OCI-LY3 (cell line): ENCODE measurements at regions not wholly inside any gene's neighbourhood (a gene's known extent, or its start where the extent isn't known, plus 50 kb on each side); places are given as distances from the start of the nearest gene placed in this dataset.
A peak's percentile ranks its signal among the peaks of the same experiment; 100 is the strongest.

Experiments
- H2AFZ ChIP-seq: fragments of 200-600, 300-600 bp; shearing (Covaris generic); 2 replicates; pipeline ENCODE4 v1.6.0; 2014; ENCODE audit warnings: antibody characterized with exemption, low read depth, low read length
- H3K27ac ChIP-seq: fragments of 200-600, 300-600 bp; sonication (generic); 2 replicates; pipeline ENCODE4 v1.5.1; 2014; ENCODE audit warnings: mild to moderate bottlenecking, low read length, moderate library complexity, mixed read lengths
- H3K27me3 ChIP-seq: fragments of 200-600, 300-600 bp; sonication (generic); 2 replicates; pipeline ENCODE4 v1.6.1; 2014; ENCODE audit warnings: low read depth, low read length, mixed read lengths
- H3K36me3 ChIP-seq: fragments of 200-600, 300-600 bp; sonication (generic); replicated peaks from 2 replicates; pipeline ENCODE3; 2014; ENCODE audit warnings: low read depth, low read length, mixed read lengths
- H3K4me1 ChIP-seq: fragments of 300-600, 200-600 bp; sonication (generic); 2 replicates; pipeline ENCODE4 v1.6.1; 2014; ENCODE audit warnings: low read length, mixed read lengths
- H3K4me2 ChIP-seq: fragments of 200-600, 300-600 bp; sonication (generic); 2 replicates; pipeline ENCODE4 v1.6.1; 2014; ENCODE audit warnings: low read length, mixed read lengths
- H3K4me3 ChIP-seq: fragments of 300-600, 200-600 bp; sonication (generic); 2 replicates; pipeline ENCODE4 v1.5.1; 2014; ENCODE audit warnings: antibody characterized with exemption, mild to moderate bottlenecking, low read length, moderate library complexity
- H3K79me2 ChIP-seq: fragments of 300-600, 200-600 bp; shearing (Covaris generic); 2 replicates; pipeline ENCODE4 v1.6.1; 2014; ENCODE audit warnings: mild to moderate bottlenecking, low read length, mixed read lengths
- H3K9ac ChIP-seq: fragments of 300-600, 200-600 bp; shearing (Covaris generic); 2 replicates; pipeline ENCODE4 v1.6.0; 2014; ENCODE audit warnings: mild to moderate bottlenecking, low read length, moderate library complexity
- H3K9me3 ChIP-seq: fragments of 200-600, 300-600 bp; shearing (Covaris generic); 2 replicates; pipeline ENCODE4 v1.6.1; 2014; ENCODE audit warnings: low read length, mixed read lengths; ENCODE audit not compliant: insufficient read depth
- H4K20me1 ChIP-seq: fragments of 200-600, 300-600 bp; sonication (generic); 2 replicates; pipeline ENCODE4 v1.6.1; 2016; ENCODE audit warnings: low read length, mixed read lengths; ENCODE audit not compliant: insufficient read depth
- CTCF ChIP-seq: fragments of 200-600, 300-600 bp; sonication (generic); IDR thresholded peaks from 2 replicates; pipeline ENCODE4 v1.5.1; 2014; ENCODE audit warnings: antibody characterized with exemption, low read length, low read depth
- EZH2phosphoT487 ChIP-seq: fragments of 200-600 bp; shearing (Covaris generic); IDR thresholded peaks from 2 replicates; pipeline ENCODE4 v1.6.1; 2018; ENCODE audit warnings: antibody characterized with exemption, mixed run types, low read depth

GRCh38 chr10:111993872-111994426, 189.6 kb downstream of the GPAM start:
- Histone ChIP-seq H3K9ac (no peak overlapping the region), H3K27me3 (peaks cover 43% of the 10 kb centered on the region; the same call in 1 of the 2 replicates), H3K79me2 (no peaks in the 10 kb centered on the region), H4K20me1 (no peaks in the 10 kb centered on the region), H3K4me2 (no peak overlapping the region), H3K9me3 (no peaks in the 10 kb centered on the region), H2AFZ (no peak overlapping the region), H3K4me1 (peaks cover 12% of the 10 kb centered on the region), H3K4me3 (no peak overlapping the region), H3K27ac (no peak overlapping the region), H3K36me3 (no peaks in the 10 kb centered on the region)
- TF ChIP-seq EZH2phosphoT487 = no peak
- no peak for TF ChIP-seq CTCF

GRCh38 chr10:111996103-111996502, 187.5 kb downstream of the GPAM start:
- H3K79me2 ChIP-seq = no peaks in the 10 kb centered on the region
- peaks cover 12% of the 10 kb centered on the region for H3K4me1 ChIP-seq
- H3K27me3 ChIP-seq = peaks cover 37% of the 10 kb centered on the region; the same call in 1 of the 2 replicates
- TF ChIP-seq EZH2phosphoT487 = no peak
- TF ChIP-seq CTCF = no peak
- H3K4me3 ChIP-seq = no peak overlapping the region
- H3K27ac ChIP-seq = no peak overlapping the region
- no peaks in the 10 kb centered on the region for H3K36me3 ChIP-seq
- no peak overlapping the region for H2AFZ ChIP-seq
- no peak overlapping the region for H3K9ac ChIP-seq
- peak overlapping the region; percentile 43 for H3K4me2 ChIP-seq
- H4K20me1 ChIP-seq = no peaks in the 10 kb centered on the region
- no peaks in the 10 kb centered on the region for H3K9me3 ChIP-seq

DNA sequence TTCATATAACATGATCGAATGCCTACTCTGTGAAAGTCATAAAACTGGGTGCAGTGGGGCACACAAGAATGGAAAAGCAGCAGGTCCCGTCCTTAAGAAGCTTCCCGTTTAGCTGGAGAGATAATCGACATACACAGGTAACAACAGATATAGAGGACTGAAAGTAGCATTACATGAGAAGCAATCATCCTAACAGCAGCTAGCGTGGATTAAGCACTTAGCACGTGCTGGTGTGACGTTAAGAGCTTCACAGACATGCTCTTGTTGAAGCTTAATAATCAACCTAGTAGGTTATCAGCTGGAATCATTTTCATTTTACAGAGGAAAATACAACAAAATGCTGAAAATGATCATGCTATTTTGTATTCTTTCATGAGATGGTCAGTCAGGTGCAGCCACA, 184.8 kb downstream of the GPAM start:
- H3K79me2 ChIP-seq = no peaks in the 10 kb centered on the region
- TF ChIP-seq CTCF (no peak), EZH2phosphoT487 (no peak)
- H3K36me3 ChIP-seq = no peaks in the 10 kb centered on the region
- H3K9me3 ChIP-seq = no peaks in the 10 kb centered on the region
- no peak overlapping the region for H3K27ac ChIP-seq
- no peak overlapping the region for H3K9ac ChIP-seq
- H2AFZ ChIP-seq = no peak overlapping the region
- H3K4me2 ChIP-seq = no peak overlapping the region
- peaks cover 27% of the 10 kb centered on the region; the same call in 1 of the 2 replicates for H3K27me3 ChIP-seq
- H3K4me3 ChIP-seq = no peak overlapping the region
- H4K20me1 ChIP-seq = no peaks in the 10 kb centered on the region
- H3K4me1 ChIP-seq = peaks cover 12% of the 10 kb centered on the region

GRCh38 chr10:111999205-111999914, 184.2 kb downstream of the GPAM start:
- Histone ChIP-seq H3K27ac (no peak overlapping the region), H3K36me3 (no peaks in the 10 kb centered on the region), H3K27me3 (peaks cover 20% of the 10 kb centered on the region; the same call in 1 of the 2 replicates), H2AFZ (no peak overlapping the region), H3K79me2 (no peaks in the 10 kb centered on the region), H3K9ac (no peak overlapping the region), H3K4me2 (no peak overlapping the region), H4K20me1 (no peaks in the 10 kb centered on the region), H3K4me1 (peaks cover 12% of the 10 kb centered on the region), H3K9me3 (no peaks in the 10 kb centered on the region), H3K4me3 (no peak overlapping the region)
- no peak for TF ChIP-seq EZH2phosphoT487
